Uterus (tissue), 3 donors: ENCODE measurements at regions not wholly inside any gene's neighbourhood (a gene's known extent, or its start where the extent isn't known, plus 50 kb on each side); places are given as distances from the start of the nearest gene placed in this dataset.

Experiments
- DNase-seq, 2 donors: peaks; one replicate each; pipeline ENCODE4 v3.0.0-alpha.2; 2019 to 2020
- H3K27ac ChIP-seq, 2 donors: fragments of 200-600 bp; sonication (generic); 1 replicate in 1 of 2; 2 replicates in 1 of 2; pipeline ENCODE4 v1.5.1; 2016 to 2018
- H3K27me3 ChIP-seq, 2 donors: fragments of 200-600 bp; sonication (generic); one replicate each; pipeline ENCODE4 v1.5.1; 2018 to 2019; ENCODE audit warnings: control low read depth in 1 of 2
- H3K36me3 ChIP-seq, 2 donors: fragments of 200-600 bp; sonication (generic); one replicate each; pipeline ENCODE4 v1.5.1; 2019; ENCODE audit warnings: control low read depth in 1 of 2
- H3K4me1 ChIP-seq, 2 donors: fragments of 200-600 bp; sonication (generic); one replicate each; pipeline ENCODE4 v1.5.1; 2018 to 2019; ENCODE audit warnings: control low read depth in 1 of 2
- H3K4me3 ChIP-seq, 2 donors: fragments of 200-600 bp; sonication (generic); 1 replicate in 1 of 2; 2 replicates in 1 of 2; pipeline ENCODE4 v1.5.1; 2018 to 2019; ENCODE audit warnings: mild to moderate bottlenecking in 1 of 2
- H3K9me3 ChIP-seq, 2 donors: fragments of 200-600 bp; sonication (generic); one replicate each; pipeline ENCODE4 v1.5.1; 2019; ENCODE audit warnings: control low read depth in 1 of 2
- CTCF ChIP-seq, 4 experiments: fragments of 200-600 bp in 2 of 4; fragments of 450-650 bp in 2 of 4; sonication (generic) in 2 of 4; IDR thresholded peaks; one replicate each; pipeline ENCODE4 v1.5.1; 2016 to 2019; ENCODE audit warnings: antibody characterized with exemption in 4 of 4, mild to moderate bottlenecking in 2 of 4, moderate library complexity in 1 of 4
- POLR2A ChIP-seq, 2 donors: fragments of 450-650 bp; IDR thresholded peaks; one replicate each; pipeline ENCODE4 v1.6.1; 2016; ENCODE audit warnings: antibody characterized with exemption in 2 of 2, mild to moderate bottlenecking in 1 of 2, moderate library complexity in 1 of 2
- intact Hi-C: fragments of 100-400 bp; cut with DNase I; formaldehyde crosslinking; loops from one replicate; pipeline ENCODE4 v1.15.1; 2023; ENCODE audit warnings: low total_unique reads
- donor health status: DM: yes; HTN: yes; CAD: no.

- Histone ChIP-seq H3K36me3 (no peaks in the 10 kb centered on the region), H3K9me3 (no peaks in the 10 kb centered on the region), H3K27ac (no peak overlapping the region), H3K4me1 (no peaks in the 10 kb centered on the region), H3K27me3 (no peaks in the 10 kb centered on the region), H3K4me3 (no peak overlapping the region)
- DNase-seq: no peak
- intact Hi-C loops: no loop called here
- TF ChIP-seq CTCF (IDR thresholded peaks at IDR 0.05) (no peak), POLR2A (IDR thresholded peaks at IDR 0.05) (no peak)
These were observed 601.5 kb downstream of the IRX1 start for GRCh38 chr5:4197151-4197550.

DNA sequence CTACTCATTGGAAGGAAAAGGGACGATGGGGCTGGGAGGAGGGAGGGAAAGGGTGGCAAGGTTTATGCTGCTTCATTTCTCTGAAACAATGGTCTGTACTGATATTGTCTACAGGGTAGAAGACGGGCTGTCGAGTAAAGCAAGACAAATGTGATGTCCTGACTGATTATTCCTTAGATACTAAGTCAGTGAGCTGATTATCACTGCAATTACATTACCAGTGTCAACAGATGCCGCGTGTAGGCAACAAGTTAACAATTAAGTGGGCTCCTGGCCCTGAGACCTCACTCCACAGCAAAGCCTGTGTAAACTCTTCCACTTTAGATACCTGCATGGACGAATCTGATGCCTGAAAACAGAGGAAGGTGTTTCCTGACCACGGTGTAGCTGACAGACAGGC, 602.8 kb downstream of the IRX1 start:
- no peaks in the 10 kb centered on the region for H3K4me1 ChIP-seq
- intact Hi-C loops: no loop called here
- H3K27me3 ChIP-seq: no peaks in the 10 kb centered on the region
- no peak overlapping the region for H3K4me3 ChIP-seq
- no peaks in the 10 kb centered on the region for H3K9me3 ChIP-seq
- no peak overlapping the region for H3K27ac ChIP-seq
- H3K36me3 ChIP-seq: no peaks in the 10 kb centered on the region
- TF ChIP-seq POLR2A (IDR thresholded peaks at IDR 0.05): no peak
- no peak for TF ChIP-seq CTCF (IDR thresholded peaks at IDR 0.05)
- DNase-seq: no peak

GRCh38 chr5:4199049-4199841, 603.6 kb downstream of the IRX1 start:
- Histone ChIP-seq H3K27me3 (no peaks in the 10 kb centered on the region), H3K4me3 (no peak overlapping the region), H3K27ac (no peak overlapping the region), H3K36me3 (no peaks in the 10 kb centered on the region), H3K4me1 (no peaks in the 10 kb centered on the region), H3K9me3 (no peaks in the 10 kb centered on the region)
- TF ChIP-seq CTCF (IDR thresholded peaks at IDR 0.05) (no peak), POLR2A (IDR thresholded peaks at IDR 0.05) (no peak)
- intact Hi-C loops: no loop called here
- no peak for DNase-seq

DNA sequence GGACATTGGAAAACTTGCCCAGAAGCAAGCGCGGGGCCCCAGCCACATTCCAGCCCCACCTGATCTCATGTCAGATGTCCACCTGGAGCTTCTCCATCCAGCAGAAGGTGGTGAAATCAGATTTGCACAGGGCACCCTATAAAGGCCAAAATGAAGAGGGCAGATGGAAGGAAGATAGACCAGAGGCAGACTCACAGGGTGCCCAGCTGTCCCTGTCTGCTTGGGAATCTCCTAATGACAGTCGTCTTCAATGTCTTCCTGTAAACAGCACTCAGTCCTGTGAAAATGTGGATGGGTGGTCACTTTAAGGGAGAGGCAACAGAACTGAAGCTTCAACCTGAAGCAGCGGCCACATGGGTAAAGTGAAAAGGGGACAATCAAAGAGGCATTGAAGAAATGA, 607.5 kb downstream of the IRX1 start:
- intact Hi-C loops: no loop called here
- DNase-seq: no peak
- TF ChIP-seq POLR2A (IDR thresholded peaks at IDR 0.05) (no peak), CTCF (IDR thresholded peaks at IDR 0.05) (no peak)
- Histone ChIP-seq H3K36me3 (no peaks in the 10 kb centered on the region), H3K27ac (no peak overlapping the region), H3K4me1 (no peaks in the 10 kb centered on the region), H3K9me3 (no peaks in the 10 kb centered on the region), H3K4me3 (no peak overlapping the region), H3K27me3 (no peaks in the 10 kb centered on the region)

GRCh38 chr5:4204276-4205141, 608.9 kb downstream of the IRX1 start:
- Histone ChIP-seq H3K4me1 (no peaks in the 10 kb centered on the region), H3K9me3 (no peaks in the 10 kb centered on the region), H3K27ac (no peak overlapping the region), H3K4me3 (no peak overlapping the region), H3K27me3 (no peaks in the 10 kb centered on the region), H3K36me3 (no peaks in the 10 kb centered on the region)
- DNase-seq: no peak
- no peak for TF ChIP-seq CTCF (IDR thresholded peaks at IDR 0.05)
- TF ChIP-seq POLR2A (IDR thresholded peaks at IDR 0.05): no peak
- intact Hi-C loops: no loop called here
